ENCODE measurements at regions not wholly inside any gene's neighbourhood (a gene's known extent, or its start where the extent isn't known, plus 50 kb on each side); places are given as distances from the start of the nearest gene placed in this dataset.
"Not testable (repeated sequence)": the region's sequence is repeated elsewhere in the genome, so short reads cannot be mapped to it uniquely, and the experiment has no call there.

DNA sequence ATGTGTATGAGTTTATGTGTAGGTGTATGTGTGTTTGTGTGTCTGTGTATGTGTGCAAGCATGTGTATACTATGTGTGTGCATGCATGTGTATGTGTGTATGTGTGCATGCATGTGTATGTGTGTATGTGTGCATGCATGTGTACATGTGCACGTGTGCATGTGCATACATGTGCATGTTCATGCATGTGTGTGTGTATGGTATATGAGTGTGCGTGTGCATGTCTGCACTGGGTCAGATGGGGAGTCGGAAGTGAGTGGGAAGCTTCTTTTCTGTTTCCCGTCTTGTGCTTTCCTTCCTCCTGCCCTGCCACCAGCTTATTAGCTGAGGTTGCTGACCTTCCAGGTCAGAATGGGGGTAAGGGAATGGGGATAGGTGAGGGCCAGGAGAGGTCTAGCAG lies 174.7 kb downstream of the MAP2K4 start:
- DNase-seq (ENCODE audit: low spot score) = no peak
- intact Hi-C loops (cut with DNase I) = no loop called here

DNA sequence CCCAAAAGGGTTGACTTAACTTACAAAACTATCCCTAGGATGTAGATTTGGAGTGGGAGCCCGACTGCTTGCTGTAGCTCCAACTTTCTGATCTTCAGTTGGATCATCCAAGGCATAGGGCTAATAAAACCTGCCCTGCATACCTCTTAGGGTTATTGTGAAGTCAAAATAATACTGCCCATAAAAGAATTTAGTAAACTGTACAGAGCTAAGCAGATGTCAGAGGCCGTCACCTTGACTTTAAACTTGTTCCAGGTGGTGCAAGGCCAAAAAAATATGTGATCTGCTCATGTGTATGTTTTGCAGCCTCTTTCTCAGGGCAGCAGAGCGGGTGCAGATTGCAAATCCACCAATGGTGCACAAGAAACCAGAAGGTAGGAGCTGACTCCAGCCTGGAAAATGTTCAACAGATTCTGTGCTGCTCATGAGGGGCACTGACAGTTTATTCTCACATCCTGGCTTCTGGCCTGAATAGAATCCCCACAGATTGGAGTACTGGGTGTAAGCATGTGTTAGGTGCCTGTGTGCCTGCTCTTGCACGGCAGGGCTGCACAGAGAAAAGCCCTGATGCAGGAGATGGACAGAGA lies 180.7 kb downstream of the MAP2K4 start:
- intact Hi-C loops (cut with DNase I) = no loop called here
- DNase-seq (ENCODE audit: low spot score) = no peak

DNA sequence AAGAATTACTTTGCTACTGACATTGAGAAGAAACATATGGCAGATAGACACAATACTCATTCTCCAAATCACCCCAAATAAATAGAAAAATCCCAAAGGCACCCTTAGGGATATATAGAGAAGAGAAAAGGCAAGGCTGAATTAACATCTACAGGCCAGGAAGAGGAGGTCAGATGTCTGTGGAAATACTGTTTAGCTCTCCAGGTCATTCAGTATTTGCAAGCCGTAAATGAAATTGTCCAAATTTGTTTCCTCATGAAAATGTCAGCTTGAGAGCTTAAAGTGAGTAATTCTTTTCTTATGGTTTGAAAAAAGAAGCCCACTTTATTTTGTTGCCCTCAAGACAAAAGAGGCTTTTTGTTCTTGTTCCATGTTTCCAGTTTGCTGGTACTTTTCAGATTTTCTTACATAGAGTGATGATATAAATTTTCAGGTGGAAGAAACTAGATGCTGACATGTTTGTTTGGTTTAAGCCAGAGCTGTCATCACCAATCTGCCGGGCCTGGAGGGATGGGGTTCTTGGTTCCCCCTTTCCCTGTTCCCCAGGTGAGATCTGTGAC lies 189.0 kb downstream of the MAP2K4 start:
- intact Hi-C loops (cut with DNase I) = no loop called here
- no peak for DNase-seq (ENCODE audit: low spot score)

DNA sequence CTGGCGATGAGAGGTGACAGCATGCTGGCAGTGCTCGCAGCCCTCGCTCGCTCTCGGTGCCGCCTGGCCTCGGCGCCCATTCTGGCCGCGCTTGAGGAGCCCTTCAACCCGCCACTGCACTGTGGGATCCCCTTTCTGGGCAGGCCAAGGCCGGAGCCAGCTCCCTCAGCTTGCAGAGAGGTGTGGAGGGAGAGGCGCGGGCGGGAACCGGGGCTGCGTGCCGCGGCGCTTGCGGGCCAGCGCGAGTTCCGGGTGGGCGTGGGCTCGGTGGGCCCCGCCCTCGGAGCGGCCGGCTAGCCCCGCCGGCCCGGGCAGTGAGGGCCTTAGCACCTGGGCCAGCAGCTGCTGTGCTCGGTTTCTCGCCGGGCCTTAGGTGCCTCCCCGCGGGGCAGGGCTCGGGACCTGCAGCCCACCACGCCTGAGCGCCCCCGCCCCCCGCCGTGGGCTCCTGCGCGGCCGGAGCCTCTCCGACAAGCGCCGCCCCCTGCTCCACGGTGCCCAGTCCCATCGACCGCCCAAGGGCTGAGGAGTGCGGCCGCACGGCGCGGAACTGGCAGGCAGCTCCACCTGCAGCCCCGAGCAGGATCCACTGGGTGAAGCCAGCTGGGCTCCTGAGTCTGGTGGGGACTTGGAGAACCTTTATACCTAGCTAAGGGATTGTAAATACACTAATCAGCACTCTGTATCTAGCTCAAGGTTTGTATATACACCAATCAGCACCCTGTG lies 200.2 kb downstream of the MAP2K4 start:
- intact Hi-C loops (cut with DNase I); DNase-seq (ENCODE audit: low spot score): not testable (repeated sequence)

DNA sequence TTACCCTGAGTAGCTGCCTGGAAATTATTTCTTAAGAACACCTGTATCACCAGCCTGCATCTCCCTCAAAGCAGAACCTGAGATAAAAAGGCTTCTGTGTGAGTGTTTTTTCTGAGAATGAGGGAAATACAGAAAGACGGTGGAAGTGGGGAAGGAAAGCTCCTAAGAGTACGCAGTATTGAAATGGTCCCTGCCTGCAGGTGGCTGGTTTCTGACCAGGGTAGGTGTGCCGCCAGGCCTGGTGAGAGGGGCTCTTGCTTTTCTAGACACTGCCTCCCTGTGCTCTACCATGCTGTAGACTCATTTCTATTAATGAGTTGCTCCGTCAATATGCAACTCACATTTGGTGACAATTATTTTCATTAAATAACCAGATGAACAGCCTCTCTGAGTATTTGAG lies 201.7 kb downstream of the MAP2K4 start:
- intact Hi-C loops (cut with DNase I) = no loop called here

DNA sequence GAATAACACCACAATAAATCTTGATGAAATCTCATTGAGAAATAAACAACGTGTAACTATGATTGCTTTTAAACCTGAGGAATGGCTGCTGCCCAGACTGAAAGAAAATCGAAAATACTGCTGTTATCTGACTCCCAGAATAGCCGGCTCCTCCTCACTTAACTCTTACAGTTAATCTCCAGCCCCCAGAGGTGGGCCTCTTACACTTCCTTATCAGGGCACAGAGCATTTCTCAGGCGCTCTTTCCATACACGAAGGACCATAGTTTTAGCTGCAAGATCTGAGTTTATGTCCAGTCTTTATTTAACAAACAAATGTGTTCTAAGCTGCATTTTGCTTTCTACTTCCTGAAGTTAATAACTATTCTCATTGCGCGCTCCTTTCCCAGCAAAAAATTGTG lies 206.9 kb downstream of the MAP2K4 start:
- no peak for DNase-seq (ENCODE audit: low spot score)
- intact Hi-C loops (cut with DNase I) = no loop called here

More for the DNA sequence above, 201.7 kb downstream of the MAP2K4 start:
- no peak for DNase-seq (ENCODE audit: low spot score)

DNA sequence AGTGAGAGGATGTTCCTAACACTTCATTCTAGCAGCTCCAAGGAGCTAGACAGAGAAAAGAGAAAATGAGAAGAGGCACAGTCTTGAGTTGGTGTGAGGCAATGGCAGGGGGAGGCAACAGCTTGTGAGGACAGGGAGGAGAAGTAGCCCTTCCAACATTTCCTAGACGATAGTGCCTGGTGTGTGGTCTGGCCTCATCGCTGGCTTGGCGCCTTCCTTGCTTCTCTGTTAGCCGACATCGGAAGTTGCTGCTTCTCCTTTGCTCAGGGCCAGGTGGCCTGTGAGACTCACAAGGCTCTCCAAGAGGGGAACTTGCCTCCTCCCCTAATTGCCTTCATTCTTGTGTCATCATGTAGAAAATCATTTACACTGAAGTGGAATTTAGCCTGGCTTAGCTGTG lies 208.7 kb downstream of the MAP2K4 start:
- no peak for DNase-seq (ENCODE audit: low spot score)
- intact Hi-C loops (cut with DNase I) = no loop called here

DNA sequence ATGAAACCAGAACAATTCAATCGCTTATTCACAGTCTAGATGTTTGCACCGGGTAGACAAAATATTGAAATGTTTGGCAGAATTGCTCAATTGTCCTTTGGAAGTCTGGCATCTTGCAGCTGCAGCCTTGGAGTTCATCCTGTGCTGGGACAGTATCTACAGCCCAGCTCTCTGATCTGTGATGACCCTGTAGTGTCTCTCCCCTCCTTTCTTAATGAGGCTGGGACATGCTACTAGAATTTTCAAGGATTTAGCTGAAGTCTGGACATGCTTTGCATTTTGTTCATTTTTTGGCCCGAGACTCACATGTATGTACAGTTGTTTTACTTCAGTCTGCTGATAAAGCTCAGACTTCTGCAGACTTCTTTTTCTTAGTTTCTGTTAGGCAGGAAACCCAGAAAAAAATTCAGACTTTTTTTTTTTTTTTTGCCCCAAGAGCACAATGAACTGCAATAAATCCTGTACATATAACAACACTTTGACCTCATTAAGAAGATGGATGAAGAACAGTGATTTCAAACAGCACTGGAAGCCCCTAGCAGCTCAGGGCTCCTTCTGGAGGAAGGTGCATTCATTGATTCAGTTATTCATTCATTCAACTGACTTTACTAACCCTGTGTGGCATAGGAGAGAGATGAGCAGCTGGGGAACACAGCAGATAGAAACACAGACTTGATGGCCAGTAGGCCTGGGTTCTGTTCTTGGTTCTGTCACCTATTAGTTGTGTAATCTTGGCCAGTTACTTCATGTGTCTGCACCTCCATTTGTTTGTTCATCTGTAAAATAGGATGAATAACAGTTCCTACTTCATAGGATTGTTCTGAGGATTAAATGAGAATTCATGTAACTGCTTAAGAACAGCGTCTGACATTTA lies 210.0 kb downstream of the MAP2K4 start:
- no peak for DNase-seq (ENCODE audit: low spot score)
- intact Hi-C loops (cut with DNase I) = no loop called here

DNA sequence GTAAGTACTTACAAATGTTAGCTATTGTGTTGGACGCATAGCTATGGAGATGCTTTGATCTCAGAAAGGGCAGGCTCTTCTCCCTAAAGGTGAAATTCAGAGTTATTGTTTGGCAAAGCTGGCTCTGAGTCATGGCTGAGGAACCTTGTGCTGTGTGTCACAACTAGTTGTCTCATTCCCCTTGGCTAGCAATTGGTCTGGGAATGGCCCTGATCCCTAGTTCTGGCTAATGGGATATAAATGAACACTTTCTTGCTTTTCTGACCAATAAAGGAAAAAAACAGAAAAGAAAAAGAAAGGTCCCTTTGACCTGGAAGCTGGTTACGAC lies 210.6 kb downstream of the MAP2K4 start:
- no peak for DNase-seq (ENCODE audit: low spot score)
- intact Hi-C loops (cut with DNase I) = no loop called here

DNA sequence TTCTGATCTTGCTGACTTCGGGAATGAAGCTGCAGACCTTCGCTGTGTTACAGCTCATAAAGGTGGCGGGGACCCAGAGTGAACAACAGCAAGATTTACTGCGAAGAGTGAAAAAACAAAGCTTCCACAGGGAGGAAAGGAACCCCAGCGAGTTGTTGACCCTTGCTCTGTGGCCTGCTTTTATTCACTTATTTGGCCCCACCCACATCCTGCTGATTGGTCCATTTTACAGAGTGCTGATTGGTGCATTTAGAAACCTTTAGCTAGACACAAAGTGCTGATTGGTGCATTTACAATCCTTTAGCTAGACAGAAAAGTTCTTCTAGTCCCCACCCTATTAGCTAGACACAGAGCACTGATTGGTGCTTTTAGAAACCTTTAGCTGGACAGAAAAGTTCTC lies 218.3 kb downstream of the MAP2K4 start:
- intact Hi-C loops (cut with DNase I); DNase-seq (ENCODE audit: low spot score): not testable (repeated sequence)

DNA sequence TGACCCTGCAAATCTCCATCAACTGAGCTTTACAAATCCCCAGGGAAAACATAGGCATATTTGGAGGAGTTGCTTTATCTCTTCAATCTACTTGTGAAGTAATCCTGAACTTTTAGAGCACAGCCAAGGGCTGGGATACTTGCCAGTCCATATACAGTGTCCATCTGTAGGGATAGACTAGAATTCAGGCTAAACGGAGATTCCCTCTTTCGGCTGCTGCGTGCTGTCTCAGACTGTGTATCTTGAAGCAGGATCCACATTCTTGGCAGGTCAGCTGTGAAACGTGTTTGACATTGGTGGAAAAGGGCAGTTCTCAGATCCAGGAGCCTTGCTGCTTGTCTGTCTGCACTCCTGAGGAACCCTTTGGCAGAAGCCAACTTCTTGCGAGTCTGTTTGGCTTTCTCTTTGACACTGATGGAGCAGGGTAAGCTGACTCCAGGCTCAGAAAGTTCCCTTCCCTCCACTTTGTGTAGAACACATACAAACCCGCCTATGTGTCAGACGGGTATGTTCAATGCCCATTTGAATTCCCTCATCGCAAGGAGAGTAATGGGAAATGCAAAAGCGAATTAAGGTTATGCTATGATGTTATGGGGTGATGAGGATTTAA lies 221.8 kb downstream of the MAP2K4 start:
- no peak for DNase-seq (ENCODE audit: low spot score)
- intact Hi-C loops (cut with DNase I) = no loop called here

DNA sequence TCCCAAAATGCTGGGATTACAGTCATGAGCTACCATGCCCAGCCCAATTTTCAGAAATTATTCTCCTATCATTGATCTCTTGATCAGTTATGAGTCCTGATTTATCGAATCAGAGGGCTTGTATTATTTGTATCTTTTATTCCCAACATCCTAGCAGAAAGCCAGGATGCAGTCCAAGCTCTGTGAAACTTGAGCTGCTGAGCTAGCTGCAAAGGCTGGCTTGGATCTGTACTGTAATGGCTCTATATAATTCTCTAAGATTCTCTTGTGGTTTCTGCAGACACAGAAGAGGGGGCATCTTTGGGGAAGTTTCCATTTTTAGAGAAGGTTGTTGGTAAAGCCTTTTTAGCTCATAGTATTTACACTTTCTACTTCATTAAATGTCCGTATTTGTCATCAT lies 227.1 kb downstream of the MAP2K4 start:
- intact Hi-C loops (cut with DNase I) = no loop called here
- no peak for DNase-seq (ENCODE audit: low spot score)

DNA sequence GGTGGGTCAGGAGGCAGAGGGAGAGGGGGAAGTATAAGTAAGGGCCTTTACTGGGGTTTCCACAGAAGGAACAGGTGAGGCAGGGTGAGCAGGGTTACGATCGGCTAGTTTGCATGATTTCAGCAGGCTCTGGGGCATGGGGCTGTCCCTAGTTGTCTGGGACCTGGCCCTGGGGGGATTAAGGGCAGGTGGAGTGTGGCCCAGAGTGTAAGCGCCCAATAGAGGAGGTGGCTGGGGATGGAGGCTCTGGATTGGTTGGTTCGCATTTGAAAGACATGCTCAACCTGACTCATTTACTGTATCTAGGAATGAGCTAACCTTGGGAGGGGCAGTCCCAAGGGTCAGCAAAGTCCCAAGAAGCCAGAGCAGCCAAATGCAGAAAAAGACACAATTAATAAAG lies 230.3 kb downstream of the MAP2K4 start:
- intact Hi-C loops (cut with DNase I) = loop anchor here (10.0 kb wide), 1 partner anchor 294 kb away; no protein-coding TSS in a partner anchor
- no peak for DNase-seq (ENCODE audit: low spot score)

DNA sequence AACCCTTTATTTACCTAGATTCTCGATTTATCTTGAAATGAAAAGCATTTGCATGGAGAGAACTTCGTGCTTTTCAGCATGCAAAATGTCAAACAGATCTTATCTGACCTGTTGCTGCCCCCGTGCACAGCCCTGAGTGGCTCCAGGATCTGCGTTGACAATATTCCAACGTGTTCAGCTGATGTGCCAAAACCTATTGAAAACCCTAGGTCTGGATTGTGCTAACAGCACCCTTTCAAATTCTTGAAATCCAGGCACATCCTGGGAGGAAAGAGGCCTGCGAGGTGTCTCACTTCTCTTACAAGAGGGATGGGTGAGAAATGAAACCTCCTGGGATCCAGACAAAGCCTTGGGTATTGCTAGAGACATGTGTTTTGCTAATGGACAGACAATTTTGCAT lies 231.8 kb downstream of the MAP2K4 start:
- no peak for DNase-seq (ENCODE audit: low spot score)
- intact Hi-C loops (cut with DNase I) = loop anchor here (10.0 kb wide), 1 partner anchor 292 kb away; no protein-coding TSS in a partner anchor

DNA sequence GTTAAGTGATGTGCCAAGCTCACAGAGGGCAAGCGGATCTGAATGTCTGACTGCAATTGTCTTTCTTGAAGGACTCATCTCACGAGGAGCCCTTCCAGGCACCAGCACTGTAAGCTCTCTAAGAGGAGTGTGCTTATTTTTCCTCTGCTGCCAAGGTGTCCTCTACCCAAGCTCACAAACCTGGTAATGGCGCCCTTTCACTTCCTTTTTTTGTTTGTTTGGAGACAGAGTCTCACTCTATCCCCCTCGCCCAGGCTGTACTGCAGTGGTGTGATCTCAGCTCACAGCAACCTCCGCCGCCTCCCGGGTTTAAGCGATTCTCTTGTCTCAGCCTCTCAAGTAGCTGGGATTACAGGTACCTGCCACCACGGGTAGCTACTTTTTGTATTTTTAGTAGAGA lies 233.8 kb downstream of the MAP2K4 start:
- DNase-seq (ENCODE audit: low spot score) = no peak
- intact Hi-C loops (cut with DNase I) = loop anchor here (10.0 kb wide), 1 partner anchor 290 kb away; no protein-coding TSS in a partner anchor

DNA sequence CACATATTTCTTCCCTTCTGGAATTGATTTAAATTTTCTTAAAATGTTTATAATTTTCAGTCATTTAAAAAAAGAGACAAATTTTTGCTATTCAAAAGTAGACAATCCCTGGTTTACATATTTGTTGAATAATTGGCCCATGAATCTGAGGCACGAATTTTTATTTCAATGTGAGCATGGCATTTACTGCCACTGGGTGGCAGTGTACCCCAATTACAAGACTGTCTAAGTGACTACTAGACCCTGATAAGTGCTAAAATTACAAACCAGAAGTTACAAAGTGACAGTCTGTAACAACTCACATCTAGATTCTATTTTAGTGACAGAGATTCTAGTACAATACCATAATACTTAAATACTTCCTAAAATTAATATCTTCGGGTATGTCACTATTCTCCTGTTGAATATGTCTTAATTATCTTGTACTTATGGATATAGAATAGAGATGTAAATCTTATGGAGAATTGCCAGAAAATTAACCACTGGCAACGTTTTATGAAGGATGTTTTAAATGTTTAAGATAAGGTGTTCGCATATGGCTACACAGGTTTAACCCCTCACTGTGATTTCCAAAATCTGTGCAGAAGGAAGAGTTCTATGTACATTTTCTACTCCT lies 235.8 kb downstream of the MAP2K4 start:
- intact Hi-C loops (cut with DNase I) = loop anchor here (2.0 to 10.0 kb wide), 4 partner anchors 288 to 746 kb away; no protein-coding TSS in a partner anchor
- DNase-seq (ENCODE audit: low spot score) = no peak

DNA sequence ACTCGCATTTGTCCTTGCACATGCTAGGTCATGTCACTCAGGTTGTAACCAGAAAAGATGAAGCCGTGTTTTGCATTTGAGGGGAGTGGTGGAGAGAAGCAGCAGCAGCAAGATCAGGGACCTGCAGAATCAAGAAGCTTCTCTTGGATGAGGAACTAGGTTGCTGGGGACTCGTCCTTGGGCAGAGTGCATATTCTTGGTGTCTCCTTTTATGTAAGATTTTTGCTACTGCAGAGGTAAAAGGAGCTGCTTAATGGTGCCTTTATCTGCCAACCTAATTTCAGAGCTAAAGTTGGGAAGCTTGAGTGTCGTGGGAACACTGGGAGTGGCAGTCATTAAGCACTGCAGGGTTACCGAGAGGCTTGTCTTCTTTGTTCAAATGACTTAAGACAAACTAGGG lies 236.5 kb downstream of the MAP2K4 start:
- no peak for DNase-seq (ENCODE audit: low spot score)
- intact Hi-C loops (cut with DNase I) = loop anchor here (2.0 to 10.0 kb wide), 4 partner anchors 288 to 745 kb away; no protein-coding TSS in a partner anchor

DNA sequence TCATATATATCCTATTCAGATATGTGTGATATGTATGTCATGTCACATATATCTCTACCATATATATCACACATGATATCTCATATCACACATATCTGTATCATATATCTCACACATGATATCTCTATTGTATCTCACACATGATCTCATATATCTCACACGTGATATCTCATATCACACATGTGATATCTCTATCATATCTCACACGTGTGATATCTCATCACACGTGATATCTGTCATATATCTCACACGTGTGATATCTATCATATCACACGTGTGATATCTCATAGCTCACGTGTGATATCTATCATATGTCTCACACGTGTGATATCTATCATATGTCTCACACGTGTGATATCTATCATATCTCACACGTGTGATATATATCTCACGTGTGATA lies 240.7 kb downstream of the MAP2K4 start:
- intact Hi-C loops (cut with DNase I) = no loop called here

DNA sequence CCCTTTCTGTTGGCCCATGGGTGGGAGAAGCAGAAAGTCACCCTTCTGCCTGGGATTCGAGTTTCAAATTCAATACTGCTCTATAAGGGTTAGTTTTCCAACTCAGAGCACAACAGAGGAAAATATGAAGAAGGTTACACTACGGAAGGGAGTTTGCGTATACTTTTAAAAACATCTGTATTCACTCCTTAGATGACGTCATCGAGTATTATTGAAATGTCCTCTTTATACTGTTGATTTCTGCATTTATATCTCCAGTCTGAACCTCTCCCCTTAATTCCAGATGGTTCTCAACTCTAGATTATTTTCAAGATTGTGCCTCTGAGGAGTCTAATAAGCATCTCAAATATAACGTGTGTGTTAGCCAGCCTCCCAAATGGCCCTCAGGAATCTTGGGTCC lies 249.1 kb downstream of the MAP2K4 start:
- intact Hi-C loops (cut with DNase I) = no loop called here
- no peak for DNase-seq (ENCODE audit: low spot score)

More for the DNA sequence above, 240.7 kb downstream of the MAP2K4 start:
- no peak for DNase-seq (ENCODE audit: low spot score)

Data from cardiac septum (tissue), 1 donor.